SK-N-SH (cell line): ENCODE measurements at regions not wholly inside any gene's neighbourhood (a gene's known extent, or its start where the extent isn't known, plus 50 kb on each side); places are given as distances from the start of the nearest gene placed in this dataset.

ENCODE experiments used
- CTCF ChIP-seq: fragments of 200-600 bp; sonication (generic); IDR thresholded peaks from 2 replicates; pipeline ENCODE4 v1.6.1; 2017; ENCODE audit warnings: antibody characterized with exemption, mild to moderate bottlenecking, moderate library complexity
- MAX ChIP-seq: IDR thresholded peaks from 2 replicates; pipeline ENCODE4 v1.4.0; 2012; ENCODE audit warnings: low read depth
- POLR2AphosphoS5 ChIP-seq: IDR thresholded peaks from 2 replicates; pipeline ENCODE4 v1.6.1; 2012; ENCODE audit warnings: low read depth, low read length
- REST ChIP-seq: IDR thresholded peaks from 2 replicates; pipeline ENCODE4 v1.6.1; 2012; ENCODE audit warnings: mild to moderate bottlenecking, low read depth, low read length, moderate library complexity
- RFX5 ChIP-seq: IDR thresholded peaks from 2 replicates; pipeline ENCODE4 v1.6.1; 2012; ENCODE audit warnings: mild to moderate bottlenecking, improper control_type of control experiment, low read length
- RXRA ChIP-seq: IDR thresholded peaks from 2 replicates; pipeline ENCODE4 v1.4.0; 2012; ENCODE audit warnings: low read depth, mild to moderate bottlenecking, borderline replicate concordance

GRCh38 chr22:17315310-17315709 is 54.0 kb upstream of the CECR2 start:
- TF ChIP-seq RFX5, result no peak
- TF ChIP-seq CTCF, result no peak
- no peak for TF ChIP-seq MAX
- no peak for TF ChIP-seq RXRA
- no peak for TF ChIP-seq REST
- TF ChIP-seq POLR2AphosphoS5, result no peak
